Transverse colon (tissue), 4 donors: ENCODE measurements at regions not wholly inside any gene's neighbourhood (a gene's known extent, or its start where the extent isn't known, plus 50 kb on each side); places are given as distances from the start of the nearest gene placed in this dataset.

Source experiments
- EP300 ChIP-seq: sonication (generic); formaldehyde crosslinking; IDR thresholded peaks from one replicate; pipeline ENCODE4 v1.6.1; 2017; ENCODE audit warnings: antibody characterized with exemption, low read depth
- POLR2A ChIP-seq: fragments of 450-650 bp; IDR thresholded peaks from one replicate; pipeline ENCODE4 v1.6.1; 2016; ENCODE audit warnings: antibody characterized with exemption, mild to moderate bottlenecking, moderate library complexity
- POLR2AphosphoS5 ChIP-seq, 3 donors: sonication (generic); formaldehyde crosslinking; IDR thresholded peaks; one replicate each; pipeline ENCODE4 v1.6.1; 2016; ENCODE audit warnings: antibody characterized with exemption in 3 of 3
- TF ChIP-seq, protein P1 (sequence below), 5 experiments: fragments of 200-600 bp in 3 of 5; fragments of 450-650 bp in 2 of 5; sonication (generic) in 3 of 5; IDR thresholded peaks; 1 replicate in 2 of 5; 2 replicates in 3 of 5; pipeline ENCODE4 v1.5.1; 2016 to 2017; ENCODE audit warnings: antibody characterized with exemption in 5 of 5, inconsistent platforms in 3 of 5, mild to moderate bottlenecking in 2 of 5, moderate library complexity in 1 of 5

DNA sequence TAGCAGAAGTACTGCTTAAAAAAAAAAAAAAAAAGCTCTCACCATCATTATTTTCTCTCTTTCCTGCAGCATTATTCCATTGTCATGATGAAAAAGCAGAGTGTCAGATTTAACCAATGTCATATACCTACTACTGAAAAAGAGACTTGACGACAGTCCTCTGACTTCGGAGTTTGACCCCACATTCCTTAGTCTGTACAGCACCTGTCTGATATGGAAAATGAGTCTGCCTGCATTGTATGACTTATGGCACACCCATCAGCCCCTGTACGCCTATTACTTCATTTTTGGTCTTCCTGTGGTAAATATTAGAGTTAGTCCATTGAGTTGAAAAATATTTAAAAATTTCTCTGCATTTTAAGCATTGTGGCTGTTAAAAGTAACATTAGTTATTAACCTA lies 54.5 kb upstream of the NOX4 start:
- TF ChIP-seq POLR2A (no peak), POLR2AphosphoS5 (IDR thresholded peaks at IDR 0.05) (no peak), EP300 (no peak)
- TF ChIP-seq, protein P1, sequence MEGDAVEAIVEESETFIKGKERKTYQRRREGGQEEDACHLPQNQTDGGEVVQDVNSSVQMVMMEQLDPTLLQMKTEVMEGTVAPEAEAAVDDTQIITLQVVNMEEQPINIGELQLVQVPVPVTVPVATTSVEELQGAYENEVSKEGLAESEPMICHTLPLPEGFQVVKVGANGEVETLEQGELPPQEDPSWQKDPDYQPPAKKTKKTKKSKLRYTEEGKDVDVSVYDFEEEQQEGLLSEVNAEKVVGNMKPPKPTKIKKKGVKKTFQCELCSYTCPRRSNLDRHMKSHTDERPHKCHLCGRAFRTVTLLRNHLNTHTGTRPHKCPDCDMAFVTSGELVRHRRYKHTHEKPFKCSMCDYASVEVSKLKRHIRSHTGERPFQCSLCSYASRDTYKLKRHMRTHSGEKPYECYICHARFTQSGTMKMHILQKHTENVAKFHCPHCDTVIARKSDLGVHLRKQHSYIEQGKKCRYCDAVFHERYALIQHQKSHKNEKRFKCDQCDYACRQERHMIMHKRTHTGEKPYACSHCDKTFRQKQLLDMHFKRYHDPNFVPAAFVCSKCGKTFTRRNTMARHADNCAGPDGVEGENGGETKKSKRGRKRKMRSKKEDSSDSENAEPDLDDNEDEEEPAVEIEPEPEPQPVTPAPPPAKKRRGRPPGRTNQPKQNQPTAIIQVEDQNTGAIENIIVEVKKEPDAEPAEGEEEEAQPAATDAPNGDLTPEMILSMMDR (IDR thresholded peaks at IDR 0.05) = no peak
